IMR-90 (cell line): ENCODE measurements at regions not wholly inside any gene's neighbourhood (a gene's known extent, or its start where the extent isn't known, plus 50 kb on each side); places are given as distances from the start of the nearest gene placed in this dataset.

ENCODE experiments used
- ATAC-seq: fragments of 200-7000 bp; cut with Tn5 transposase; 2 replicates; pipeline ENCODE4 v1.9.1; 2020; ENCODE audit warnings: low read depth, mild to moderate bottlenecking, moderate library complexity
- BruUV-seq: library from RNA; stranded (reverse); fragments of 400-500 nt; replicated peaks from 2 replicates; lab custom pipeline; 2021; lab: Mats Ljungman, UMichigan
- CTCF ChIA-PET: fragments of 300-600 bp; formaldehyde crosslinking; extraction: SDS; loops from one replicate; lab custom pipeline; 2021; ENCODE audit warnings: antibody characterized with exemption; lab: Yijun Ruan, JAX
- POLR2A ChIA-PET: fragments of 300-600 bp; sonication (Branson Sonifier 250); formaldehyde crosslinking; loops from one replicate; lab custom pipeline; 2022; ENCODE audit warnings: antibody characterized with exemption; ENCODE audit not compliant: unreplicated experiment; lab: Charles Lee
- DNase-seq: peaks from one replicate; pipeline ENCODE4 v3.0.0; 2013
- H2AFZ ChIP-seq: replicated peaks from 2 replicates; pipeline ENCODE3; 2013; ENCODE audit warnings: low read length, mild to moderate bottlenecking; ENCODE audit not compliant: poor library complexity
- H2AK5ac ChIP-seq: 2 replicates; pipeline ENCODE4 v1.6.1; 2013; ENCODE audit warnings: low read depth, low read length, inconsistent platforms
- H2AK9ac ChIP-seq: replicated peaks from 2 replicates; pipeline ENCODE3; 2013; ENCODE audit warnings: mild to moderate bottlenecking, low read depth, low read length, moderate library complexity; ENCODE audit not compliant: poor library complexity
- H2BK120ac ChIP-seq: 2 replicates; pipeline ENCODE4 v1.6.1; 2013; ENCODE audit warnings: low read depth, low read length, inconsistent platforms
- H2BK15ac ChIP-seq: 3 replicates; pipeline ENCODE4 v1.6.1; 2013; ENCODE audit warnings: low read depth, low read length, inconsistent platforms
- H2BK20ac ChIP-seq: 2 replicates; pipeline ENCODE4 v1.6.1; 2013; ENCODE audit warnings: low read depth, mild to moderate bottlenecking, inconsistent platforms, low read length, moderate library complexity
- H2BK5ac ChIP-seq: 2 replicates; pipeline ENCODE4 v1.6.1; 2013; ENCODE audit warnings: mild to moderate bottlenecking, low read depth, low read length, inconsistent platforms; ENCODE audit not compliant: poor library complexity, severe bottlenecking
- H3K14ac ChIP-seq: replicated peaks from 2 replicates; pipeline ENCODE4 v1.6.1; 2013; ENCODE audit warnings: low read depth, low read length, inconsistent platforms
- H3K18ac ChIP-seq: 2 replicates; pipeline ENCODE4 v1.6.1; 2013; ENCODE audit warnings: low read depth, low read length, control low read depth
- H3K23ac ChIP-seq: 2 replicates; pipeline ENCODE4 v1.6.1; 2013; ENCODE audit warnings: low read depth, low read length, inconsistent platforms
- H3K27ac ChIP-seq: 2 replicates; pipeline ENCODE4 v1.5.1; 2013; ENCODE audit warnings: mild to moderate bottlenecking, control low read depth, low read length; ENCODE audit not compliant: insufficient read depth
- H3K27me3 ChIP-seq: 2 replicates; pipeline ENCODE4 v1.6.1; 2013; ENCODE audit warnings: low read length; ENCODE audit not compliant: control insufficient read depth, insufficient read depth
- H3K36me3 ChIP-seq: 2 replicates; pipeline ENCODE4 v1.6.1; 2013; ENCODE audit warnings: low read length, mixed read lengths; ENCODE audit not compliant: control insufficient read depth, insufficient read depth
- H3K4ac ChIP-seq: 2 replicates; pipeline ENCODE4 v1.6.1; 2013; ENCODE audit warnings: low read depth, low read length, inconsistent platforms
- H3K4me1 ChIP-seq: 2 replicates; pipeline ENCODE4 v1.6.1; 2013; ENCODE audit warnings: low read length, mixed read lengths; ENCODE audit not compliant: control insufficient read depth, insufficient read depth
- H3K4me2 ChIP-seq: 2 replicates; pipeline ENCODE4 v1.6.1; 2013; ENCODE audit warnings: low read depth, mild to moderate bottlenecking, control low read depth, low read length, moderate library complexity
- H3K4me3 ChIP-seq: 2 replicates; pipeline ENCODE4 v1.5.1; 2013; ENCODE audit warnings: low read depth, mild to moderate bottlenecking, control low read depth, low read length, moderate library complexity; ENCODE audit not compliant: insufficient read depth
- H3K56ac ChIP-seq: 2 replicates; pipeline ENCODE4 v1.6.1; 2013; ENCODE audit warnings: low read length, inconsistent platforms; ENCODE audit not compliant: insufficient read depth; ENCODE audit errors: extremely low read depth
- H3K79me1 ChIP-seq, 2 experiments: 2 replicates each; pipeline ENCODE4 v1.6.1; 2013; ENCODE audit warnings: low read length in 2 of 2, inconsistent platforms in 1 of 2, low read depth in 1 of 2
- H3K9ac ChIP-seq: 2 replicates; pipeline ENCODE4 v1.6.1; 2013; ENCODE audit warnings: low read depth, low read length, control low read depth
- H3K9me1 ChIP-seq: 2 replicates; pipeline ENCODE4 v1.6.1; 2013; ENCODE audit warnings: low read length, inconsistent platforms; ENCODE audit not compliant: insufficient read depth
- H3K9me3 ChIP-seq: 2 replicates; pipeline ENCODE4 v1.6.1; 2013; ENCODE audit warnings: low read length; ENCODE audit not compliant: control insufficient read depth, insufficient read depth
- H4K20me1 ChIP-seq: 2 replicates; pipeline ENCODE4 v1.6.1; 2013; ENCODE audit warnings: low read length, inconsistent platforms; ENCODE audit not compliant: insufficient read depth
- H4K5ac ChIP-seq: 2 replicates; pipeline ENCODE4 v1.6.1; 2013; ENCODE audit warnings: mild to moderate bottlenecking, low read depth, low read length, control low read depth
- H4K8ac ChIP-seq, 2 experiments: 2 replicates each; pipeline ENCODE4 v1.6.1; 2013; ENCODE audit warnings: low read depth in 2 of 2, low read length in 2 of 2, control low read depth in 1 of 2, inconsistent platforms in 1 of 2
- H4K91ac ChIP-seq: 2 replicates; pipeline ENCODE4 v1.6.1; 2013; ENCODE audit warnings: low read depth, low read length, inconsistent platforms; ENCODE audit not compliant: insufficient read depth
- BHLHE40 ChIP-seq: fragments of 150-350 bp; IDR thresholded peaks from 2 replicates; pipeline ENCODE4 v1.6.1; 2016; ENCODE audit warnings: mild to moderate bottlenecking, low read depth, low read length
- CEBPB ChIP-seq: IDR thresholded peaks from 2 replicates; pipeline ENCODE4 v1.6.1; 2012; ENCODE audit warnings: low read depth, low read length, improper control_type of control experiment
- CHD1 ChIP-seq: IDR thresholded peaks from 2 replicates; pipeline ENCODE4 v1.6.1; 2012; ENCODE audit warnings: low read depth, low read length, improper control_type of control experiment
- CTCF ChIP-seq: conservative IDR thresholded peaks from 2 replicates; pipeline ENCODE4 v1.5.1; 2012; ENCODE audit warnings: mild to moderate bottlenecking, low read depth, low read length, improper control_type of control experiment
- FOS ChIP-seq: fragments of 150-350 bp; IDR thresholded peaks from 2 replicates; pipeline ENCODE4 v1.6.1; 2016; ENCODE audit warnings: low read depth, low read length
- MAFK ChIP-seq: IDR thresholded peaks from 2 replicates; pipeline ENCODE4 v1.6.1; 2012; ENCODE audit warnings: low read depth, low read length, improper control_type of control experiment
- MAZ ChIP-seq: IDR thresholded peaks from 2 replicates; pipeline ENCODE4 v1.6.1; 2012; ENCODE audit warnings: low read depth, mild to moderate bottlenecking, low read length, improper control_type of control experiment, moderate library complexity, borderline replicate concordance
- MXI1 ChIP-seq: IDR thresholded peaks from 2 replicates; pipeline ENCODE4 v1.6.1; 2012; ENCODE audit warnings: low read depth, mild to moderate bottlenecking, low read length, moderate library complexity, borderline replicate concordance
- NFE2L2 ChIP-seq: fragments of 150-350 bp; IDR thresholded peaks from 2 replicates; pipeline ENCODE4 v1.6.1; 2016; ENCODE audit warnings: low read depth, mild to moderate bottlenecking, low read length
- POLR2A ChIP-seq: IDR thresholded peaks from 2 replicates; pipeline ENCODE4 v1.6.1; 2012; ENCODE audit warnings: mild to moderate bottlenecking, low read depth, low read length
- RAD21 ChIP-seq: IDR thresholded peaks from 2 replicates; pipeline ENCODE4 v1.6.1; 2012; ENCODE audit warnings: low read length, improper control_type of control experiment
- RCOR1 ChIP-seq: IDR thresholded peaks from 2 replicates; pipeline ENCODE4 v1.6.1; 2012; ENCODE audit warnings: mild to moderate bottlenecking, low read length, improper control_type of control experiment; ENCODE audit not compliant: insufficient replicate concordance
- RFX5 ChIP-seq: IDR thresholded peaks from 2 replicates; pipeline ENCODE4 v1.8.0; 2012; ENCODE audit warnings: low read depth, mild to moderate bottlenecking, low read length, moderate library complexity
- SMC3 ChIP-seq: fragments of 150-350 bp; IDR thresholded peaks from 2 replicates; pipeline ENCODE4 v1.6.1; 2016; ENCODE audit warnings: low read depth, mild to moderate bottlenecking, antibody characterized with exemption, low read length, moderate library complexity
- USF2 ChIP-seq: fragments of 150-350 bp; IDR thresholded peaks from 2 replicates; pipeline ENCODE4 v1.6.1; 2017; ENCODE audit warnings: mild to moderate bottlenecking, antibody characterized with exemption, low read length, low read depth
- WGBS, 2 experiments: methylation state at CpG; one replicate each; pipeline versions ENCODE4 v1.1.5 to v1.1.7; 2013; ENCODE audit warnings: missing lambda C conversion rate in 2 of 2; ENCODE audit not compliant: insufficient read length in 1 of 2; ENCODE audit errors: extremely low coverage in 2 of 2; 5-methylcytosine and 5-hydroxymethylcytosine counted together
- dilution Hi-C: fragments of 300-500 bp; cut with HindIII; formaldehyde crosslinking; loops from one replicate; pipeline ENCODE4 v1.14.3; 2018; ENCODE audit warnings: low sequenced_read_pairs; ENCODE audit not compliant: unreplicated experiment
- in situ Hi-C: fragments of 300-500 bp; cut with MboI; formaldehyde crosslinking; loops from 3 replicates; pipeline ENCODE4 v1.14.3; 2019; ENCODE audit warnings: low sequenced_read_pairs, inconsistent platforms, mixed read lengths
- intact Hi-C: fragments of 100-400 bp; cut with micrococcal nuclease; formaldehyde crosslinking; loops from 2 replicates; pipeline ENCODE4 v1.10.0; 2022
- TF ChIP-seq, protein P1 (sequence below): fragments of 150-350 bp; IDR thresholded peaks from 2 replicates; pipeline ENCODE4 v1.6.1; 2016; ENCODE audit warnings: low read depth, mild to moderate bottlenecking, low read length, moderate library complexity, borderline replicate concordance

DNA sequence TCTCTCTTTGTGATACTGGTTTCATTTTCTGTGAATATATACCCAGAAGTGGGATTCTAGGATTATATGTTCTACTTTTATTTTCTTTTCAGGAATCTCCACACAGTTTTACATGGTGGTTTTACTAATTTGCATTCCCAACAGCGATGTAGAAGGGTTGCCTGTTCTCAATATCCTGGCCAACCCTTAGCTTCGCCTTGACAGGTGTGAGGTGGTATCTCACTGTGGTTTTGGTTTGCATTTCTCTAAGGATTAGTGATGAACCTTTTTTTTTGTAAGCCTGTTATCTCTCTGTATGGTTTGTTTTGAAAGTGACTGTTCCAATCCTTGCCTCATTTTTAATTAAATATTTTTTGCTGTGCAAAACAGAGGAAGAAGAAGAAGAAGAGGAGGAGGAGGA, 937.7 kb downstream of the CDH8 start:
- Histone ChIP-seq H3K9ac (no peak overlapping the region), H3K23ac (no peak overlapping the region), H3K56ac (no peak overlapping the region), H3K27me3 (no peaks in the 10 kb centered on the region), H2AFZ (no peak overlapping the region), H3K36me3 (no peaks in the 10 kb centered on the region), H4K91ac (no peak overlapping the region), H2AK5ac (no peak overlapping the region), H4K5ac (no peak overlapping the region), H4K8ac (no peak overlapping the region), H3K79me1 (no peaks in the 10 kb centered on the region), H4K20me1 (no peaks in the 10 kb centered on the region), H3K4ac (no peak overlapping the region), H3K4me1 (no peaks in the 10 kb centered on the region), H2BK120ac (no peak overlapping the region), H3K9me1 (no peaks in the 10 kb centered on the region), H3K4me2 (no peak overlapping the region), H2BK20ac (no peak overlapping the region), H2BK5ac (no peak overlapping the region), H2AK9ac (no peak overlapping the region), H3K4me3 (no peak overlapping the region), H3K14ac (no peak overlapping the region), H2BK15ac (no peak overlapping the region), H3K18ac (no peak overlapping the region), H3K27ac (no peak overlapping the region), H3K9me3 (peaks cover 2% of the 10 kb centered on the region; the same call in 1 of the 2 replicates)
- POLR2A ChIA-PET = no interaction called here
- CTCF ChIA-PET = no interaction called here
- in situ Hi-C loops (no loop called here), dilution Hi-C loops (no loop called here), intact Hi-C loops (no loop called here)
- TF ChIP-seq RCOR1 = no peak
- no peak for TF ChIP-seq CHD1
- TF ChIP-seq, protein P1, sequence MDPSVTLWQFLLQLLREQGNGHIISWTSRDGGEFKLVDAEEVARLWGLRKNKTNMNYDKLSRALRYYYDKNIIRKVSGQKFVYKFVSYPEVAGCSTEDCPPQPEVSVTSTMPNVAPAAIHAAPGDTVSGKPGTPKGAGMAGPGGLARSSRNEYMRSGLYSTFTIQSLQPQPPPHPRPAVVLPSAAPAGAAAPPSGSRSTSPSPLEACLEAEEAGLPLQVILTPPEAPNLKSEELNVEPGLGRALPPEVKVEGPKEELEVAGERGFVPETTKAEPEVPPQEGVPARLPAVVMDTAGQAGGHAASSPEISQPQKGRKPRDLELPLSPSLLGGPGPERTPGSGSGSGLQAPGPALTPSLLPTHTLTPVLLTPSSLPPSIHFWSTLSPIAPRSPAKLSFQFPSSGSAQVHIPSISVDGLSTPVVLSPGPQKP = no peak
- TF ChIP-seq MAFK = no peak
- TF ChIP-seq USF2 = no peak
- TF ChIP-seq RAD21 = no peak
- TF ChIP-seq MXI1 = no peak
- no peak for TF ChIP-seq CEBPB
- TF ChIP-seq CTCF = no peak
- no peak for TF ChIP-seq MAZ
- no peak for TF ChIP-seq BHLHE40
- TF ChIP-seq SMC3 = no peak
- TF ChIP-seq FOS = no peak
- TF ChIP-seq NFE2L2 = no peak
- no peak for TF ChIP-seq POLR2A
- TF ChIP-seq RFX5 = no peak
- ATAC-seq (no peak), DNase-seq (no peak)
- WGBS, 2 experiments = no CpG with 5 or more reads among the region's 2 CpGs
- no TSS peak for BruUV-seq
